Stimulated activated CD8-positive, alpha-beta memory T cell treated with anti-CD3 and anti-CD28 coated beads, Interleukin-7, amount 100 ng/mL, for 1 hour (primary cell): ENCODE measurements at regions not wholly inside any gene's neighbourhood (a gene's known extent, or its start where the extent isn't known, plus 50 kb on each side); places are given as distances from the start of the nearest gene placed in this dataset.
"Not testable (repeated sequence)": the region's sequence is repeated elsewhere in the genome, so short reads cannot be mapped to it uniquely, and the experiment has no call there.

Experiments
- DNase-seq, 2 donors: peaks; one replicate each; pipeline ENCODE4 v3.0.0-alpha.2; 2020; ENCODE audit warnings: low read depth in 2 of 2

DNA sequence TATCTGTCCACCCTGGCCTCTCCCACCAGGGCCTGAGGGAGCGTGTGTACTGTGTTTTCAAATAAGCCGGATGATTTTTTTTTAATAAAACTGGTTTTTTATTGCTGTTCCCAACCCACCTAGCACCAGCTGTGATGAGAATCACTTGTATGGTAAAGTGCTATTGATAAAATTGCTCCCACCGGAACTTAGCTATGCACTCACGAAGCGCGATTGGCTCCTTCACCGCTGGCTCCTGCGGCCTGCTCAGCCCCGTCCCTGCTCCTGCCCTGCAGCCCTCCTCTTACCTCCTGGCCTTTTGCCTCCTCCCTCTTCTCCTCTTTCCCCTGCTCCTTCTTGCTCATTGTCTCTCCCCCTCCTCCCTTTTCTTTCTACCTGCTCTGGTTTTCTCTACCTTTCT, 183.7 kb downstream of the TLE3 start:
- no peak for DNase-seq

DNA sequence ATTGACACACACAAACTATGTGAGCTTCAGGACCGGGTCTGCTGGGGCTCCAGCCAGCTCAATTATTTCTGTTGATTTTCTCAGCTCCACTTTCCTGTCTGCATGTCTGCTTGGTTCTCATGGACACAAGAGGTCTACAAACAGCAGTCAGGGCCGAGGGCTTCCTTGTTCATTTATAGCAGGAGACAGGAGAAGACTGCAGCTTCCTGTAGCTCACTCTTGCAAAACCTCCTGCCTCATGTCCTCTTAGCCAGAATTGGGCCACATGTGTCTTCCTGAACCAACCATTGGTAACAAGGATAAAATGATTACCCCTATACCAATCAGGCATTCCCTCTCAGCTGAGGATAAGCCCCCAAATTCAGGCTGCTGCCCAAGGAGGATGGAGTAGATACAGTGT, 182.8 kb downstream of the TLE3 start:
- no peak for DNase-seq

- DNase-seq, result no peak
These were observed 181.4 kb downstream of the TLE3 start for GRCh38 chr15:69916169-69916785.

GRCh38 chr15:69917056-69917455, 180.7 kb downstream of the TLE3 start:
- DNase-seq, result no peak

DNA sequence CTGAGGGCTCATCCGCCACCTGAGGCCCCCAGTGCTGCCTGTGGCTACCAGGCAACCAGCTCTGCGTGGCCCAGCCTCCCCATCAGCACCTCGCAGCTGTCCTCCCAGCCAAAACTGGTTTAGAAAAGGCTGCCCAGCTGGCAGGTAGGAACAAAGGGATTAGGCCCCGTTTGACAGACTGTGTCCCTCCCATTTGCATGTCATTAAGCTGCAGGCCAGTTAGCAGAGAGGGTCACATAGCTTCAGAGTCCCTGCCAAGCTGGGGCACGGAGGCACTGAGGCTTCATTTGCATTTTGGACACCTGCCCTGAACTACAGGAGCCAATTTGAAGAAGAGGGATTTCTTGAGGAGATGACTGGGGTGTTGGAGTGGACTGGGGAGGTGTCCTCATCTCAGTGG, 177.9 kb downstream of the TLE3 start:
- DNase-seq, result no peak

- DNase-seq, result no peak
These were observed 177.5 kb downstream of the TLE3 start for GRCh38 chr15:69920221-69920620.

- DNase-seq, result no peak
These were observed 175.8 kb downstream of the TLE3 start for GRCh38 chr15:69921626-69922619.

- DNase-seq, result no peak
These were observed 173.2 kb downstream of the TLE3 start for GRCh38 chr15:69924531-69924930.

DNA sequence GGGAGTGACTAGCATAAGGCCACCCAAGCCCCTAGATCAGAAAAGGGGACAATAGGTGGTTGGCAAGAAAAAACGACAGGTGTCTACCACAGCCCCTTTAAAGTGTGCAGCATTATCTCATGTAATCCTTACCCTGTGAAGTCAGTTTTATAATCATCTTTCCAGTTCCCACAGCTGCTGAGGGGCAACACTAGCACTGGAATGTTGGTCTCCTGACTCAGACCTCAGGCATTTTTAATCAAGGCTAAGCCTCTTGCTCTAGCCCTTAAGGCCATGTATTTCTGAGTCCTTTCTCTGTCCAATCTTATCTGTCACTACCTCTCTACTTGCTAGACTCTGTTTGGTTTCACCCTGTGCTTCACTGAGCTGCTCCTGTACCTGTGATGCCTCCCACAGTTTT, 171.7 kb downstream of the TLE3 start:
- DNase-seq, result no peak

DNA sequence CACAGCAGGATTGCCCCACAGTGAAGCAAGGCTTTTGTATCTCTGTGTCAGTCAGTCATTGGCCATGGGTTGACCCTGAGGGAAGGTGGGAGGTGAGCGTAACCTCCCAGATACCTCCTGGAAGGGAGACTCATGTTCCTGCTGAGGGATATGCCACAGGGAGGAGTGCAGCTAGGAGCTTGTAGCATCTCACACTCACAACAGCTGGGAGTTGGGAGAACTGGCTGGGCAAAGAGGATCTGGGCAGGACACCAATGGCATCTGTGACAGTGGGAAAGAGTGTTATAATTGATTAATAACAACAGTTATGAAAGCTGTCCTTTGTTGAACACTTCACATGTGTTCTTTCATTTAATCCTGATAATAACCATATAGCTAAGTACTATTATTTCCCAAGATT, 171.0 kb downstream of the TLE3 start:
- DNase-seq, result no peak

DNA sequence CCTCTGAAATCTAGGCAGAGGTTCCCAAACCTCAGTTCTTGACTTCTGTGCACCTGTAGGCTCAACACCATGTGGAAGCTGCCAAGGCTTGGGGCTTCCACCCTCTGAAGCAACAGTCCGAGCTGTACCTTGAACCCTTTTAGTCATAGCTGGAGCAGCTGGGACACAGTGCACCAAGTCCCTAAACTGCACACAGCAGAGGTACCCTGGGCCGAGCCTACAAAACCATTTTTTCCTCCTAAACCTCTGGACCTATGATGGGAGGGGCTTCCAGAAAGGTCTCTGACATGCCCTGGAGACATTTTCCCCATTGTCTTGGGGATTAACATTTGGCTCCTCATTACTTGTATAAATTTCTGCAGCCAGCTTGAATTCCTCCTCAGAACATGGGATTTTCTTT, 168.8 kb downstream of the TLE3 start:
- not testable (repeated sequence) for DNase-seq

- no peak for DNase-seq
These were observed 167.6 kb downstream of the TLE3 start for GRCh38 chr15:69929905-69930630.

- DNase-seq, result no peak
These were observed 167.0 kb downstream of the TLE3 start for GRCh38 chr15:69930754-69931153.

DNA sequence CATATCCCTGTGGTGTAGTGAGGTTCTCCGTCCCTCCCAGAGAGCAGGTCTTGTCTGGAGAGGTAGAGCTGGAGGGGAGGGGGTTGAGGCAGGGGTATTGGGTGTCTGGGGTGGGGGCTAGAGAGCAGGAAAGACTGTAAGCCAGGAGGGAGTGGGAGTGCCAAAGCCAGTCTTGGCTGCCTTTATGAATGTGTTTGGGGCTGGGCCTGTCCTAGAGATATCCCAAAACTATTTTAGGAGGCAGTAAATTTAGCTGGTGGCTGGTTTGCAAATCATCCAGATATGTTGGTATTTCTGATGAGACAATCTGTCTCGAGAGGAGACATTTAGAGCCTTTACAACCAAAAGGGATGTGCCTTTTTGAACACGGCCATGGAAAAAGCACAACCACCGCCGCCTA, 166.6 kb downstream of the TLE3 start:
- DNase-seq, result no peak

GRCh38 chr15:69934607-69935006, 163.1 kb downstream of the TLE3 start:
- DNase-seq, result no peak

- DNase-seq, result no peak
These were observed 157.9 kb downstream of the TLE3 start for GRCh38 chr15:69939513-69940440.

GRCh38 chr15:69940441-69941300, 157.0 kb downstream of the TLE3 start:
- DNase-seq, result no peak

DNA sequence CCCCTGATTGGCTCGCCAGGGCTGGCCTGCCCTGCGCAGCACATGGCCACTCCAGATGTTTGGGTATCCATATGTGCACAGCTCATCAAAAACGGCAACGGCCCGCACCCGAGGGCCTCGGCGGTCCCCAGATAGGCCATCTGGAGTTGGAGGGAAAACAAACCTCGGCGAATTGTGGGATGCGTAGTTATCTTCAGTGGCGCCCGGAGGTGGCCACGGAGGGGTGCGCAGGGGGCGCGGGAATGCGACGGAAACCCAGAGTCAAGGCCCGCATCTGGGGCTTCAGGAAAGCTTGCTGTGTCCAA, 156.5 kb downstream of the TLE3 start:
- no peak for DNase-seq

DNA sequence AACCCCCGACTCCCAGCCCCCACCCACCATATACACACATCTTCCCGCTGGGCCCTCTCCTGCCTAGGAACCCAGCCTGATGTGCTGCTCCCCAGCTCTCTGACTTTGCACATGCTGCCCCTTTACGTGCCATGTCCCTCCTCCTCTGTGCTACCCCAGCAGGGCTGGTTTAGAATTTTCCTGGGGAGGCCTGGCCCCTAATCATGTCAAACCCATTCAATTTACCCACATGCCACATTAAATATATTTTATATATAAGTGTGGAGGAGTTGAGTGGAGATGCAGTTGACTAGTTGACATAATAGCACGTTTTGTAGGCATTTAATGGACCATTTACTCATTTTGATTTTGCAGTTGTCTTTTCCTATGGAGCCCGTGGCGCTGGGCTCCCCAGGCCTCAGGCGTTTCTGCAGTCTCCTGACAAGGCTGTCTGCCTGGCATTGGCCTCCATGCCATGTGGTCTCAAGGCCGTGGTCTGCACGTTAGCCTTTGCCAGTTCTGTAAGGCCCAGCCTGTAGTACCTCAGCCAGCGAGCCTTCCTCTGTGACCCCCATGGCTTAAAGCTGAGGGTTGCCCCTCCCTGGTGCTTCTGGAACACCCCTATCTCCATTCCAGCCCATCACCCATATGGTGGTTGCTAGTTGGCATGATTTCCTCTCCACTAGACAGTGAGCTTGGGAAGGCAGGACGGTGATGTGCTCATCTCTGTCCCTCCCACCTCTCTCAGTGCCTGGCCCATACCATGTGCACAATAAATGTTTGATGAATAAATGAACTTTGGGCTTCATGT, 155.8 kb downstream of the TLE3 start:
- DNase-seq, result no peak

GRCh38 chr15:69943637-69944036, 154.1 kb downstream of the TLE3 start:
- no peak for DNase-seq
